ENCODE measurements at regions not wholly inside any gene's neighbourhood (a gene's known extent, or its start where the extent isn't known, plus 50 kb on each side); places are given as distances from the start of the nearest gene placed in this dataset.
A peak's percentile ranks its signal among the peaks of the same experiment; 100 is the strongest.
"Not testable (repeated sequence)": the region's sequence is repeated elsewhere in the genome, so short reads cannot be mapped to it uniquely, and the experiment has no call there.

- not testable (repeated sequence) for H3K4me3 ChIP-seq; H3K36me3 ChIP-seq; H3K27me3 ChIP-seq (replicated peaks); H3K27ac ChIP-seq; DNase-seq (ENCODE audit: low read depth in 1 of 2, low spot score in 2 of 2); H3K9me3 ChIP-seq (replicated peaks); H3K4me1 ChIP-seq (replicated peaks)
Measured at GRCh38 chr13:22952018-22952417, 228.8 kb upstream of the SGCG start.

- H3K36me3 ChIP-seq; H3K4me3 ChIP-seq; H3K4me1 ChIP-seq (replicated peaks); H3K9me3 ChIP-seq (replicated peaks); H3K27ac ChIP-seq; DNase-seq (ENCODE audit: low read depth in 1 of 2, low spot score in 2 of 2); H3K27me3 ChIP-seq (replicated peaks): not testable (repeated sequence)
Measured at GRCh38 chr13:22955147-22955546, 225.6 kb upstream of the SGCG start.

GRCh38 chr13:22956456-22957115 is 224.2 kb upstream of the SGCG start:
- H3K36me3 ChIP-seq; H3K9me3 ChIP-seq (replicated peaks); H3K4me3 ChIP-seq; H3K27me3 ChIP-seq (replicated peaks); DNase-seq (ENCODE audit: low read depth in 1 of 2, low spot score in 2 of 2); H3K27ac ChIP-seq; H3K4me1 ChIP-seq (replicated peaks): not testable (repeated sequence)

GRCh38 chr13:22959859-22960258 is 220.9 kb upstream of the SGCG start:
- not testable (repeated sequence) for H3K4me1 ChIP-seq (replicated peaks); H3K27ac ChIP-seq; H3K4me3 ChIP-seq; H3K27me3 ChIP-seq (replicated peaks); H3K36me3 ChIP-seq; H3K9me3 ChIP-seq (replicated peaks)
- peak in 1 of 2 experiments; percentile 8 for DNase-seq (ENCODE audit: low read depth in 1 of 2, low spot score in 2 of 2)

GRCh38 chr13:22960827-22961226 is 220.0 kb upstream of the SGCG start:
- no peaks in the 10 kb centered on the region for H3K27me3 ChIP-seq (replicated peaks)
- H3K4me3 ChIP-seq, result no peak overlapping the region
- H3K9me3 ChIP-seq (replicated peaks), result no peaks in the 10 kb centered on the region
- DNase-seq (ENCODE audit: low read depth in 1 of 2, low spot score in 2 of 2), result peak in 1 of 2 experiments; percentile 19
- H3K27ac ChIP-seq, result no peak overlapping the region
- H3K4me1 ChIP-seq (replicated peaks), result no peaks in the 10 kb centered on the region
- H3K36me3 ChIP-seq, result no peaks in the 10 kb centered on the region

- not testable (repeated sequence) for H3K4me1 ChIP-seq (replicated peaks); H3K9me3 ChIP-seq (replicated peaks); DNase-seq (ENCODE audit: low read depth in 1 of 2, low spot score in 2 of 2); H3K4me3 ChIP-seq; H3K36me3 ChIP-seq; H3K27me3 ChIP-seq (replicated peaks); H3K27ac ChIP-seq
Measured at GRCh38 chr13:22961342-22961741, 219.4 kb upstream of the SGCG start.

- H3K4me3 ChIP-seq, result no peak overlapping the region
- DNase-seq (ENCODE audit: low read depth in 1 of 2, low spot score in 2 of 2), result peak in 1 of 2 experiments; percentile 17
- no peak overlapping the region for H3K27ac ChIP-seq
- H3K36me3 ChIP-seq, result no peaks in the 10 kb centered on the region
- H3K27me3 ChIP-seq (replicated peaks), result no peaks in the 10 kb centered on the region
- no peaks in the 10 kb centered on the region for H3K9me3 ChIP-seq (replicated peaks)
- no peaks in the 10 kb centered on the region for H3K4me1 ChIP-seq (replicated peaks)
Measured at GRCh38 chr13:22961835-22962537, 218.8 kb upstream of the SGCG start.

- not testable (repeated sequence) for H3K4me1 ChIP-seq (replicated peaks); H3K27me3 ChIP-seq (replicated peaks); H3K9me3 ChIP-seq (replicated peaks); H3K27ac ChIP-seq; H3K4me3 ChIP-seq; H3K36me3 ChIP-seq; DNase-seq (ENCODE audit: low read depth in 1 of 2, low spot score in 2 of 2)
Measured at GRCh38 chr13:22963384-22964053, 217.3 kb upstream of the SGCG start.

- Histone ChIP-seq H3K27me3 (replicated peaks) (no peaks in the 10 kb centered on the region), H3K9me3 (replicated peaks) (no peaks in the 10 kb centered on the region), H3K4me1 (replicated peaks) (no peaks in the 10 kb centered on the region), H3K4me3 (no peak overlapping the region), H3K27ac (no peak overlapping the region), H3K36me3 (no peaks in the 10 kb centered on the region)
- no peak for DNase-seq (ENCODE audit: low read depth in 1 of 2, low spot score in 2 of 2)
Measured at GRCh38 chr13:22964245-22964966, 216.4 kb upstream of the SGCG start.

- H3K4me3 ChIP-seq; H3K36me3 ChIP-seq; H3K27me3 ChIP-seq (replicated peaks); DNase-seq (ENCODE audit: low read depth in 1 of 2, low spot score in 2 of 2); H3K27ac ChIP-seq; H3K9me3 ChIP-seq (replicated peaks); H3K4me1 ChIP-seq (replicated peaks): not testable (repeated sequence)
Measured at GRCh38 chr13:22965011-22965857, 215.5 kb upstream of the SGCG start.

GRCh38 chr13:22965858-22966239 is 214.9 kb upstream of the SGCG start:
- not testable (repeated sequence) for H3K9me3 ChIP-seq (replicated peaks); H3K4me3 ChIP-seq; DNase-seq (ENCODE audit: low read depth in 1 of 2, low spot score in 2 of 2); H3K36me3 ChIP-seq; H3K27me3 ChIP-seq (replicated peaks); H3K27ac ChIP-seq; H3K4me1 ChIP-seq (replicated peaks)

GRCh38 chr13:22966753-22967152 is 214.0 kb upstream of the SGCG start:
- H3K27me3 ChIP-seq (replicated peaks); DNase-seq (ENCODE audit: low read depth in 1 of 2, low spot score in 2 of 2); H3K4me1 ChIP-seq (replicated peaks); H3K27ac ChIP-seq; H3K36me3 ChIP-seq; H3K9me3 ChIP-seq (replicated peaks); H3K4me3 ChIP-seq: not testable (repeated sequence)

- Histone ChIP-seq H3K27me3 (replicated peaks) (no peaks in the 10 kb centered on the region), H3K36me3 (no peaks in the 10 kb centered on the region), H3K4me1 (replicated peaks) (no peaks in the 10 kb centered on the region), H3K9me3 (replicated peaks) (no peaks in the 10 kb centered on the region), H3K4me3 (no peak overlapping the region), H3K27ac (no peak overlapping the region)
- no peak for DNase-seq (ENCODE audit: low read depth in 1 of 2, low spot score in 2 of 2)
Measured at GRCh38 chr13:22967669-22968068, 213.1 kb upstream of the SGCG start.
